ENCODE measurements at regions not wholly inside any gene's neighbourhood (a gene's known extent, or its start where the extent isn't known, plus 50 kb on each side); places are given as distances from the start of the nearest gene placed in this dataset.

GRCh38 chr2:15780234-15780633, 160.1 kb upstream of the MYCN start:
- no peak for TF ChIP-seq CTCF (IDR thresholded peaks at IDR 0.05; ENCODE audit: control insufficient read depth, extremely low read depth, insufficient read depth)
- DNase-seq (ENCODE audit: low read depth) = no peak
- H3K4me3 ChIP-seq (ENCODE audit: low read depth, low read length) = no peak overlapping the region

GRCh38 chr2:15780912-15781574, 159.3 kb upstream of the MYCN start:
- TF ChIP-seq CTCF (IDR thresholded peaks at IDR 0.05; ENCODE audit: control insufficient read depth, extremely low read depth, insufficient read depth) = no peak
- H3K4me3 ChIP-seq (ENCODE audit: low read depth, low read length) = no peak overlapping the region
- DNase-seq (ENCODE audit: low read depth) = no peak

GRCh38 chr2:15782009-15782751, 158.2 kb upstream of the MYCN start:
- TF ChIP-seq CTCF (IDR thresholded peaks at IDR 0.05; ENCODE audit: control insufficient read depth, extremely low read depth, insufficient read depth) = no peak
- no peak for DNase-seq (ENCODE audit: low read depth)
- no peak overlapping the region for H3K4me3 ChIP-seq (ENCODE audit: low read depth, low read length)

GRCh38 chr2:15782769-15783294, 157.5 kb upstream of the MYCN start:
- no peak overlapping the region for H3K4me3 ChIP-seq (ENCODE audit: low read depth, low read length)
- no peak for TF ChIP-seq CTCF (IDR thresholded peaks at IDR 0.05; ENCODE audit: control insufficient read depth, extremely low read depth, insufficient read depth)
- no peak for DNase-seq (ENCODE audit: low read depth)

- H3K4me3 ChIP-seq (ENCODE audit: low read depth, low read length) = no peak overlapping the region
- DNase-seq (ENCODE audit: low read depth) = no peak
- TF ChIP-seq CTCF (IDR thresholded peaks at IDR 0.05; ENCODE audit: control insufficient read depth, extremely low read depth, insufficient read depth) = no peak
Measured at GRCh38 chr2:15783489-15783888, 156.9 kb upstream of the MYCN start.

GRCh38 chr2:15784106-15784885, 156.1 kb upstream of the MYCN start:
- DNase-seq (ENCODE audit: low read depth) = no peak
- no peak for TF ChIP-seq CTCF (IDR thresholded peaks at IDR 0.05; ENCODE audit: control insufficient read depth, extremely low read depth, insufficient read depth)
- H3K4me3 ChIP-seq (ENCODE audit: low read depth, low read length) = no peak overlapping the region

Measured in LNCaP clone FGC (cell line).